Left renal cortex interstitium (tissue), 4 donors: ENCODE measurements at regions not wholly inside any gene's neighbourhood (a gene's known extent, or its start where the extent isn't known, plus 50 kb on each side); places are given as distances from the start of the nearest gene placed in this dataset.
"Not testable (repeated sequence)": the region's sequence is repeated elsewhere in the genome, so short reads cannot be mapped to it uniquely, and the experiment has no call there.

Experiments used
- DNase-seq, 4 donors: peaks; one replicate each; pipeline ENCODE4 v3.0.0-alpha.2; 2013; ENCODE audit warnings: low read depth in 4 of 4, low spot score in 2 of 4, missing footprints in 1 of 4

- DNase-seq: peak; percentile 52 to 76 (median 66)
Observed at GRCh38 chr13:103883164-103883563, 816.9 kb upstream of the SLC10A2 start.

- not testable (repeated sequence) for DNase-seq
Observed at GRCh38 chr13:103880146-103880545, 813.9 kb upstream of the SLC10A2 start.

GRCh38 chr13:103878891-103879605 lies 812.8 kb upstream of the SLC10A2 start:
- no peak for DNase-seq

GRCh38 chr13:103876571-103876970 lies 810.4 kb upstream of the SLC10A2 start:
- DNase-seq: no peak

GRCh38 chr13:103873725-103874124 lies 807.5 kb upstream of the SLC10A2 start:
- DNase-seq: no peak

GRCh38 chr13:103866048-103866447 lies 799.8 kb upstream of the SLC10A2 start:
- DNase-seq: no peak

GRCh38 chr13:103862525-103862924 lies 796.3 kb upstream of the SLC10A2 start:
- DNase-seq: no peak

GRCh38 chr13:103859952-103860351 lies 793.7 kb upstream of the SLC10A2 start:
- no peak for DNase-seq

- no peak for DNase-seq
Observed at GRCh38 chr13:103852036-103852435, 785.8 kb upstream of the SLC10A2 start.

GRCh38 chr13:103844471-103844870 lies 778.3 kb upstream of the SLC10A2 start:
- no peak for DNase-seq

- no peak for DNase-seq
Observed at GRCh38 chr13:103839460-103839859, 773.2 kb upstream of the SLC10A2 start.

- DNase-seq: no peak
Observed at GRCh38 chr13:103835052-103835451, 768.8 kb upstream of the SLC10A2 start.

- DNase-seq: no peak
Observed at GRCh38 chr13:103833294-103833852, 767.2 kb upstream of the SLC10A2 start.

GRCh38 chr13:103815619-103816018 lies 749.4 kb upstream of the SLC10A2 start:
- no peak for DNase-seq

GRCh38 chr13:103812971-103813370 lies 746.8 kb upstream of the SLC10A2 start:
- no peak for DNase-seq

GRCh38 chr13:103812558-103812957 lies 746.3 kb upstream of the SLC10A2 start:
- no peak for DNase-seq

GRCh38 chr13:103810026-103810425 lies 743.8 kb upstream of the SLC10A2 start:
- no peak for DNase-seq

GRCh38 chr13:103805771-103806170 lies 739.6 kb upstream of the SLC10A2 start:
- DNase-seq: no peak

GRCh38 chr13:103803349-103803748 lies 737.1 kb upstream of the SLC10A2 start:
- DNase-seq: no peak

- no peak for DNase-seq
Observed at GRCh38 chr13:103799028-103799427, 732.8 kb upstream of the SLC10A2 start.

GRCh38 chr13:103795892-103796478 lies 729.8 kb upstream of the SLC10A2 start:
- no peak for DNase-seq

GRCh38 chr13:103794526-103794925 lies 728.3 kb upstream of the SLC10A2 start:
- no peak for DNase-seq
